ENCODE measurements at regions not wholly inside any gene's neighbourhood (a gene's known extent, or its start where the extent isn't known, plus 50 kb on each side); places are given as distances from the start of the nearest gene placed in this dataset.

- H3K27ac Mint-ChIP-seq: no peak overlapping the region
- H3K36me3 Mint-ChIP-seq (ENCODE audit: insufficient read depth): no peaks in the 10 kb centered on the region
- H3K9me3 Mint-ChIP-seq (ENCODE audit: low read depth): no peaks in the 10 kb centered on the region
- no peak overlapping the region for H3K4me3 Mint-ChIP-seq (ENCODE audit: low read depth)
- no peak for DNase-seq (ENCODE audit: low spot score, unreplicated experiment)
- no peak for TF ChIP-seq CTCF (IDR thresholded peaks at IDR 0.05; ENCODE audit: unreplicated experiment)
- no peaks in the 10 kb centered on the region for H3K27me3 Mint-ChIP-seq
- H3K4me1 Mint-ChIP-seq (ENCODE audit: low read depth): no peaks in the 10 kb centered on the region
Measured at GRCh38 chr11:109854731-109855130, 238.5 kb upstream of the ZC3H12C start.

GRCh38 chr11:109856928-109857327, 236.3 kb upstream of the ZC3H12C start:
- Mint-ChIP-seq H3K27ac (no peak overlapping the region), H3K36me3 (ENCODE audit: insufficient read depth) (no peaks in the 10 kb centered on the region), H3K4me3 (ENCODE audit: low read depth) (no peak overlapping the region), H3K9me3 (ENCODE audit: low read depth) (no peaks in the 10 kb centered on the region), H3K4me1 (ENCODE audit: low read depth) (no peaks in the 10 kb centered on the region), H3K27me3 (no peaks in the 10 kb centered on the region)
- no peak for TF ChIP-seq CTCF (IDR thresholded peaks at IDR 0.05; ENCODE audit: unreplicated experiment)
- DNase-seq (ENCODE audit: low spot score, unreplicated experiment): no peak

DNA sequence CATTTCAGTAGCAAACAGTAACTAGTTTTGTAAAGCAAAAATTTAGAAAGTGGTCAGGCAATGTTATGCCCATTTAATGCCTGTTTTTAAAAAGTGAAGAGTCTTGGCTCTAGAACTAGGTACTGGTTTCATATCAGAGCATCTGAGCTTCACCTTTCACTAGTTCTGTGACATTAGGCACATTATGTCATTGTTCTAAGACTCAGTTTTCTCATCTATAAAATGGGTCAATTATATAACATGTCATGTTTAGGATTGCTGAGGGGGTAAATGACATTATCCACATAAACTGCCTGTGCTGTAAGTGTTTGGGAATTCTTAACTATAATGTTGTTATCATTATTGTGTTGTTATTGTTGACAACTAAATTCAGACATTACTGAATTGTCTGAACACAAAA, 235.6 kb upstream of the ZC3H12C start:
- Mint-ChIP-seq H3K4me1 (ENCODE audit: low read depth) (no peaks in the 10 kb centered on the region), H3K9me3 (ENCODE audit: low read depth) (no peaks in the 10 kb centered on the region), H3K36me3 (ENCODE audit: insufficient read depth) (no peaks in the 10 kb centered on the region), H3K27me3 (no peaks in the 10 kb centered on the region), H3K4me3 (ENCODE audit: low read depth) (no peak overlapping the region), H3K27ac (no peak overlapping the region)
- DNase-seq (ENCODE audit: low spot score, unreplicated experiment): no peak
- no peak for TF ChIP-seq CTCF (IDR thresholded peaks at IDR 0.05; ENCODE audit: unreplicated experiment)

DNA sequence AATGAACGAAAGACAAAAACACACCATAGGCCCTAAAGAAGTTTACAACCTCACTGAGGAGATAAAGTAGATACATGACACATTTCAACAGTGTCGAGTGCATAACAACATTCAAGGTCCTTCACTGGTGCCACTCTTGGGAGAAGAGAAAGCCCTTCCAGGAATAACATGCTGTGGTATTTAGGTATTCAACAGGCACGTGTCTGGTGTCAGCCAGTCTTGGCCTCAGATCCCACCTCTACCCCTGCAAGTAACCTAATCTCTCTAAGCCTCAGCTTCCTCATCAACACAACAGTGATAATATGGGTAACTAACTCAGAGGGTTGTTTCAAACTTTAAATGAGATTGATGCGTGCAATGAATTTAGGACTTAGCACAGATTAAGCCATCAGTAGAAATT, 235.0 kb upstream of the ZC3H12C start:
- TF ChIP-seq CTCF (IDR thresholded peaks at IDR 0.05; ENCODE audit: unreplicated experiment): no peak
- H3K4me3 Mint-ChIP-seq (ENCODE audit: low read depth): no peak overlapping the region
- no peak overlapping the region for H3K27ac Mint-ChIP-seq
- H3K4me1 Mint-ChIP-seq (ENCODE audit: low read depth): no peaks in the 10 kb centered on the region
- no peaks in the 10 kb centered on the region for H3K9me3 Mint-ChIP-seq (ENCODE audit: low read depth)
- H3K27me3 Mint-ChIP-seq: no peaks in the 10 kb centered on the region
- H3K36me3 Mint-ChIP-seq (ENCODE audit: insufficient read depth): no peaks in the 10 kb centered on the region
- no peak for DNase-seq (ENCODE audit: low spot score, unreplicated experiment)

GRCh38 chr11:109859045-109859724, 234.0 kb upstream of the ZC3H12C start:
- no peak for TF ChIP-seq CTCF (IDR thresholded peaks at IDR 0.05; ENCODE audit: unreplicated experiment)
- DNase-seq (ENCODE audit: low spot score, unreplicated experiment): no peak
- Mint-ChIP-seq H3K36me3 (ENCODE audit: insufficient read depth) (no peaks in the 10 kb centered on the region), H3K27me3 (no peaks in the 10 kb centered on the region), H3K9me3 (ENCODE audit: low read depth) (no peaks in the 10 kb centered on the region), H3K4me1 (ENCODE audit: low read depth) (no peaks in the 10 kb centered on the region), H3K4me3 (ENCODE audit: low read depth) (no peak overlapping the region), H3K27ac (no peak overlapping the region)
